ENCODE measurements at regions not wholly inside any gene's neighbourhood (a gene's known extent, or its start where the extent isn't known, plus 50 kb on each side); places are given as distances from the start of the nearest gene placed in this dataset.
"Not testable (repeated sequence)": the region's sequence is repeated elsewhere in the genome, so short reads cannot be mapped to it uniquely, and the experiment has no call there.

DNA sequence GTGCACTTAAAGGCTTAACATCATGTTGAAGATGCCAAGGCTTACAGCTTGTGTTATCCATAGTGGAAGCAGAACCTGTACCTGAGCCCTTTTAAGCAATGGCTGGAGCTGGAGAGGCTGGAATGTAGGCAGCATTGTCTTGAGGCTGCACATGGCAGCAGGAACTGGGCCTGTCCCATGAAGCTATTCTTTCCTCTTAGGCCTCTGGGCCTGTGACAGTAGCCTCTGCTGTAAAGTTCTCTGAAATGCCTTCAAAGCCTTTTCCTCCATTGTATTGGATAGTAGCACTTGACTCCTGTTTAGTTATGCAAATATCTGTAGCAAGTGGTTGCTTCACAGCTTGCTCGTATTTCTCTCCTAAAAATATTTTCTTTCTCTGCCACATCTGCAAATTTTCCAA lies 127.4 kb upstream of the ANO5 start:
- no peak for DNase-seq

DNA sequence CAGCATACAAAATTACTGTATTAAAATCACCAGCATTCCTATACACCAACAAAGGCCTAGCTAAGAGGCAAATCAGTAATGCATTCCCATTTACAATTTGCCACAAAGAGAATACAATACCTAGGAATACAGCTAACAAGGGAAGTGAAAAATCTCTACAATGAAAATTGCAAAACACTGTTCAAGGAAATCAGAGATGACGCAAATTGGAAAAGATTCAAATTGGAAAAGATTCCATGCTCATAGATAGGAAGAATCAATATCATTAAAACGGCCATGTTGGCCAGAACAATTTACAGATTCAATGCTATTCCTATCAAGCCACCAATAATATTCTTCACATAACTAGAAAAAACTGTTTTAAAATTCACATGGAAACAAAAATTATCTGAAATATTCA lies 123.0 kb upstream of the ANO5 start:
- no peak for DNase-seq

DNA sequence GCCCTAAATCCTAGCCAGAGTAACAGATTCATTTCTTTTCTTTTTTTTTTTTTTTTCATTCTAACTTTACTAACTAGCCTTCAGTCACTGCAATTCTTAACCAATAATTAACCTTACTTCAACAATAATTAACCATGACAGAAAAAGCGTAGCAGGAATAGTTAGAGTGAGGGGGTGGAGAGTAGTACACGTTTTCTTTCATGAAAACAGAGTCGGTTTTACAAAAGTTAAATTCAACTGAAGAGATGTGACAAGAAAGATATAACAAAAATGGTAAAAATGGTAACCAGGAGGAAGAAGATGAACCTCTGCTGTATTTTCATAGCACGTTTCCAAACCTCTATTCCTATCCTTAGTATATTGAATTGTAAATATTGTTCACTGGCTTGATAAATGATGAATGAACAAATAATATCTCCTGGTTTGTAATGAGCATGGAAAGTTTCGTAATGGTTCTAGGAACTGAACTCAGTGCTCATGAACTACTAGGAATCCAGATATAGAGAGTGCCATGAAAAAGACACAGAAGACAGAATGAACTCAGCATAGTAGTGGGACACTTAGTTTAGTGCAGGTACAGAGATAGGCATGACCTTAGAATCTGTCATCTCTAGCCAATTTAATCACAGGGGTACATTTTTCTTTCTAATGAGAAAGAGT lies 116.5 kb upstream of the ANO5 start:
- DNase-seq: no peak

DNA sequence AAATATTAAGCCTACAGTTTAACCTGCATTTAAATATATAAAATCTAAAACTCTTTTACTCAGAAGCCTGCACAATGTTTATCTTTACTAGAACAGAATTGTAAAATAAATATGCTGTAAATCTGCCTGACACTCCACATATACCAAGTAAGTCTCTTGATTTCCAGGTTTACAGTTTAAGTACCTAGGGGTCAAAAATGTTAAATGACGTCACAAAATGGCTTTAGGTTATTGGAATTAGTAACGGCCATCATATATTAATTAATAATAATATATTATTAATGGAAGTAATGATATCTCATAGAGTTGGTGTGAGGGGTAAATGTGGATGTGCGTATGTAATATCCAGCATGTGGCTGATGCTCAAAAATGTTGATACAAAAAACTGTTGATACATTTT lies 114.8 kb upstream of the ANO5 start:
- no peak for DNase-seq

DNA sequence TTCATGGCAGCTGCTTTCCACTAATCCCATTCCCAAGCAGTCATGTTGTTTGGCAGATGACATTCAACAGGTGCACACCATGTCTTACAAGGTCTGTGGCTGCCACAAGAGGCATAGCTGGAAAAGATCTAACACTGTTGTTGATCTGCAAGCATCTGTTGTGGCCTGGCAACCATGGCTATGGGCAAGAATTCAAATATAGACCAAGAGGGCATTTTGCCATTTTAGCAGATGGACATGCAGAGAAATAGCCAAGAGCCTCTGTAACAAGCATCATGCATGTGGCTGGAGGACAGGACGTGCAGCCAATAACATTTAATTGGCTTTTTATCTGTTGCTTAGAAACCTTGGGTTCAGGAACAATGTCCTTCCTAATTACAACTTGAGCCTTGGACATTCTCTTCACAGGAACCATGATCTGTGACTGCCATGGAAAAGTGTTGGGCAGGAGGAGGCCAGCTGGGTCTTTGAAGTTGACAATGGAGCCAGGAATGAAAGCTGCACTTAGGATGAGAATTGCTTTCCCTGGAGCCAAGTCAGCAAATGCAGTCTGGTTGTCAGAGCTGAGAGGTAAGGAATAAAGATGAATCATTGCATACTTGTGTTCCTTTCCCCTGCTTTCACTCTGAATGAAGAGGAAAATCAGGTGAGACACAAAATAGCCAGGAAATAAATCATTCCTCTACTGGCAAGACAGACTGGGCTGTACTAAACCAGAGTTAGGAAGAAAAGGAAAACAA lies 113.6 kb upstream of the ANO5 start:
- DNase-seq: peak; percentile 81 to 86 (median 83)

DNA sequence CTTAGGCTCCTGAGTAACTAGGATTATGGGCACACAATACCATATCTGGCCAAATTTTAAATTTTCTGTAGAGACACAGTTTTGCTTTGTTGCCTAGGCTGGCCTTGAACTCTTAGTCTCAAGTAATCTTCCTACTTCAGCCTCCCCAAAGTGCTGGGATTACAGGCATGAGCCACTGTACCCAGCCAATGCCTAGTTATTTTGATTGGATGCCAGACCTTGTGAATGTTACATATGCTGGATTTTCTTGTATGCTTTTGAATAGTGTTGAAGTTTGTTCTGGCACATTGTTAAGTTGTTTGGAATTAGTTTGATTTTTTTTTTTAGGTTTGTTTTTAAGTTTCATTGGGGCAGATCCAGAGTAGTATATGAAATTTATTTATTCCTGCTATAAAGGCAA lies 110.7 kb upstream of the ANO5 start:
- DNase-seq: no peak

DNA sequence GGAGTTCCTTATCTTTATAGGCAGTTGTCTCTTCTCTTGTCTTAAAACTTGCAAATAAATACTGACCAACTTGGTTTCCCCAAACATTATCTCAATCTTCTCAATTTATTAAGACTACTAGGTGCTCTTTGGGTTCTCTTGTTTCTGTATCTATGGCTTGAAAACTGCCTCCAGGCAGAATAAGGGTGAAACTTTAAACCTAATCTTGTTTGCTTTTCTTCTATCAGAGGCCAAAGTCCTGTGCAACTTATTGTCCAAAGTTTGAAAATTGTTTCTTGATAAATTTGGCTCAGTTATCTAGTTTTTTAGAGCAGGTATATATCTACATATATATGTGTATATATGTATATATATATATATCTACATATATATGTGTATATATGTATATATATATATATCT lies 110.1 kb upstream of the ANO5 start:
- no peak for DNase-seq

DNA sequence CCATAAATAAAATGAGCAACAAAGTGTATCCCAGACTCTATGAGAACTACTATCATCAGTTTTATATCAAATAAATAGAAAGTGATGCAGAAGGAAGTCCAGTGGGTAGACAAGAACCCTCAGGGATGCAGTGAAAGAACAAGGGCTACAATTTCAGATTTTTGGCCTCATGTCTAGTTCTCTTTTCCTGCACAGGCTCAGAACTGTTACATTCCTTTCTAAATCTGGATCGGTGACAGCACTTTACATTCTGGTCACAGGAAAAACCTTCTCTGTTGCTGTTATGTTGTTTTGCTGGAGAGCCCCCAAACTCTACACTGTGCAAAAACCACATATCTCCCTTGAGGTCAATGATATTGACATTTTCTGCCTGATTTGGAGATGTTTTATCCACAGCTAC lies 108.8 kb upstream of the ANO5 start:
- peak; percentile 36 to 68 (median 43) for DNase-seq

DNA sequence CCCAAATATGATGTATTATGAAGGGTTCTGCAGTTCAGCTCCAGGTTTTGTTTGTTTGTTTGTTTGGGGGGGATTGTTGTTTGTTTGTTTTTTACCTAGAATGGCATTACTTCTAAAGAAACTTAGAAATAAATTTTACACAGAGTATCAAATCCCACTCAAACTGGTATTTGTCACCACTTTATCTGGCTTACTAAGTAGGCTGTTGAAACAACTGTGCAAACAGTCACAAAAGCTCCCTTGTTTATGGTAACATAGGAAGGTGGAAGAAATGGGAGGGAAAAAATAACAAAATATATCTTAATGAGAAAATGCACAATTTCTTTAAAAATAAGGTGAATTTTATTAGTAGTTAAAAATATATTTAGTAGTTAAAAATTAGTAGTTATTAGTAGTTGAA lies 108.3 kb upstream of the ANO5 start:
- no peak for DNase-seq

DNA sequence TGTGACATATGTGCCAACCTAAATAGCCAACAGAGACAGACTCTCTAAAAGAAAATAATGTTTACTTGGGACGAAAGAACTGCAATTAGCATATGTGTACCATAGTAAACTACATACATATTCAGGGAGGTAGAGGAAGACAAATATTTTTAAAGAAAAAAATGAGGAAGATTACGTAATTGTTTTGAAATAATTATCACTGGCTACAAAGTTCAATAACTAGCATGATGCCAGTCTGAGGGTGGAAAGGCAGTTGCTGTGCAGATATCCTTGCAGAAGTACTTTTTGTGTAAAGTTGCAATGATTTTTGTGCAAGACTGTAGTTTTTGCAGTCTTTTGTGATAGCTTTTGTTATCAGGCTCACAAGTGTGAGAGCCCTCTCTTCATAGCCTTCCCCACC lies 103.3 kb upstream of the ANO5 start:
- no peak for DNase-seq

DNA sequence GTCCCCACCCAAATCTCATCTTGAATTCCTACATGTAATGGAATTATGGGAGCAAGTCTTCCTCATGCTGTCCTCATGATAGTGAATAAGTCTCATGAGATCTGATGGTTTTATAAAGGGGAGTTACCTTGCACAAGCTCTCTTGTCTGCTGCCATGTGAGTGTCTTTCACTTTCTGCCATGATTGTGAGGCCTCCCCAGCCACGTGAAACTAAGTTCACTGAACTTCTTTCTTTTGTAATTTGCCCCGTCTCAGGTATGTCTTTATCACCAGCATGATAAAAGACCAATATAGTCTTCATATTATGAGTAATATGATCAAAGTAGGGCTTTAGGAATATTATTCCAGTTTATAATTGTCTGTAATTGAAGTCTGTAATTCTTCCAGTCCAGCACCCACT lies 86.3 kb upstream of the ANO5 start:
- DNase-seq: no peak

DNA sequence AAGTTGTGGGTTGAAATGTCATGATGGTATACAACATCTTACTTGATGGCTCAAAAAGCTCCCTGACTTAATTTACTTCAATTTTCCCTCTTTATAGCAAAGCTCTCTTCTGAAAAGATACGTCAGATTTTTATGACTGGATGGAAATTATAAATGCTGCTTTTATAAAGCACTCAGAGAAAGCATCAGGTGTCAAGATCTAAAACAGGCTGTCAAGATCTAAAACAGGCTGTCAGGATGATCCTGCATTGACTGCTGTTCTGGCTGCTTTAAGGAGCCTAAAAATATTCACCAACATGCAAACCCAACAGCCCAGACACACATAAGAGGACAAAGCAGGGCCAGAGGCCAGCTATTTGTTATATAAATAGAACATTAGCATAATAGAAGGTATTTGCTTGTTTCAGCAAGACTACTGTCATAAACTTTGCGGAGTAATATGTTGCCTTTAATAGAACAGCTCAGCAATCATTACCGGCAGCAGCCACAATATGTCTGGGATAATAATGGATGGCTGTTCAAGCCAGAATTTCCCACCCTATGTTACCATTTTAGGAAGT lies 77.3 kb upstream of the ANO5 start:
- peak; percentile 15 to 25 (median 22) for DNase-seq

DNA sequence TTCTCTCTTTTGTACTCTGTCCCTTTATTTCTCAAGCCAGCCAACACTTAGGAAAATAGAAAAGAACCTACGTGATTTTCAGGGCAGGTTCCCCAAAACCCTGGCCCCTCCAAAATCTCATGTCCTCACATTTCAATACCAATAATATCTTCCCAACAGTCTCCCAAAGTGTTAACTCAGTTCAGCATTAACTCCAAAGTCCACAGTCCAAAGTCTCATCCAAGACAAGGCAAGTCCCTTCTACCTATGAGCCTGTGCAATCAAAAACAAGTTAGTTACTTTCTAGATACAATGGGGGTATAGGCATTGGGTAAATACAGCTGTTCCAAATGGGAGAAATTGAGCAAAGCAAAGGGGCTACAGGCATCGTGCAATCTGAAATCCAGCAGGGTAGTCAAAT lies 64.9 kb upstream of the ANO5 start:
- DNase-seq: not testable (repeated sequence)

DNA sequence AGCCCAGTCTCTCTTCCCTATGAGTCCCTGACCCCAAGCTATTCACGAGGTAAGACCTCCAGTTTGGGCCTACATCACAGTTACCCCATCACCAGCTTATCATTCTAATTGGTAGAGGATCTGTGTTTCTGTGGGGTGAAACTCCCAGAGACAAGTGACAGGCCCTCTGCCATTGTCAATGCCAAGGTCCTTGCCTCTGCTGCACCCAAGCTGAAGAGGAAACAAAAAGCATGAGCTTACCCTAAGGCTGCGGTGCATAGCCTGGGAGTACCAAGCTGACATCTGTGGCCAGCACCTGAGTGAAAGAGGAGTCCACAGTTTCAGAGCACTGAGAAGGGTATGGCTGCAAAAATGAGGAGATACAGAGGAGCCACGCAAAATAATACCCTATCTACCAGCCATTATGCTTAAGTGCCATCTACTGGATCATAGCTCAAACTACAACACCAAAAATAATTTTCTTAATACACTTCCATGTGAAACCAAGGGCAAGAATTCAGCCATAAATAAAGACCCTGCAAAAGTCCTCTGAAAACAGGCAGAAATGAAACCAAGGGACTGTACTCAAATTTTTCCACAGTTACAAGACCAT lies 62.3 kb upstream of the ANO5 start:
- peak in 1 of 3 donors; percentile 24 for DNase-seq

DNA sequence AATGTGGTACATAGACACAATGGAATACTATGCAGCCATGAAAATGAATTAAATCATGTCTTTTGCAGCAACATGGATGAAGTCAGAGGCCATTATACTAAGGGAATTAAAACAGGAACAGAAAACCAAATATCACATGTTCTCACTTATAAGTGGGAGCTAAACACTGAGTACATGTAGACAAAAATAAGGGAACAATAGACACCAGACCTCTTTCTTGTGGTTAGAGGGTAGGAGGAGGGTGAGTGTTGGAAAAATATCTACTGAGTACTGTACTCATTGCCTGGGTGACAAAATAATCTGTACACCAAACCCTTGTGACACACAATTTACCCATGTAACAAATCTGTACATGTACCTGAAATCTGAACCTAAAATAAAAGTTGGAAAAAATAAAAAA lies 59.1 kb upstream of the ANO5 start:
- DNase-seq: no peak

DNA sequence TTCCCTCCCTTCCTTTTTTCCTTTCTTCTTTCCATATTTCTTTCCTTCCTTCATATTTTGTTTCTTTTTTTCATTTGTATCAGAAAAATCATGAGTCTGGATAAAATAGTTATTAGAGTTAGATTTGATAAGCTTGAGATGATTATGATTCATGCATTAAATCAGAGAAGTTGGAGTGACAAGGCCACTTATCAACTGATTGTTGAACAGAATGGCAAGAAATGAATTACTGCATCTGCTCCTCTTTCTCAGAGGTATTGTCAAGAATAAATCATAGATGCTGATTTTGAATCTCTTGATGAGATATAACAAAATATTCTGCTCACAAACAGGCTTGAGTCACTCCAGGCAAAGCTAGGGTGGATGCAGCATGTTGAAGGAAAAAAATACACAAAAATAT lies 54.6 kb upstream of the ANO5 start:
- no peak for DNase-seq
